HCT116 (cell line): ENCODE measurements at regions not wholly inside any gene's neighbourhood (a gene's known extent, or its start where the extent isn't known, plus 50 kb on each side); places are given as distances from the start of the nearest gene placed in this dataset.

Experiments used
- ATAC-seq: fragments of 200-7000 bp; cut with Tn5 transposase; 2 replicates; pipeline ENCODE4 v1.9.1; 2020; ENCODE audit warnings: mild to moderate bottlenecking, moderate library complexity
- BruUV-seq: library from RNA; stranded (reverse); fragments of 400-500 nt; replicated peaks from 2 replicates; lab custom pipeline; 2021; lab: Mats Ljungman, UMichigan
- CTCF ChIA-PET: fragments of 300-600 bp; sonication (Branson Sonifier 250); formaldehyde crosslinking; loops from one replicate; lab custom pipeline; 2021; ENCODE audit warnings: antibody characterized with exemption; lab: Charles Lee
- POLR2A ChIA-PET: fragments of 300-600, 350-600 bp; sonication (Branson Sonifier 250); formaldehyde crosslinking; loops from one replicate; lab custom pipeline; 2021; ENCODE audit warnings: antibody characterized with exemption; lab: Charles Lee
- RAD21 ChIA-PET, 2 experiments: fragments of 300-600 bp; sonication (Branson Sonifier 250); formaldehyde crosslinking; loops; one replicate each; lab custom pipeline; 2023; ENCODE audit warnings: low total read pairs in 2 of 2; ENCODE audit not compliant: uncharacterized antibody in 2 of 2, unreplicated experiment in 2 of 2, low non-redundant PET in 1 of 2; lab: Charles Lee
- DNase-seq: peaks from one replicate; pipeline ENCODE4 v3.0.0-alpha.2; 2010; ENCODE audit warnings: low read depth, low spot score
- H2AFZ ChIP-seq: fragments of 200-600 bp; shearing (Covaris generic), sonication (generic); 2 replicates; pipeline ENCODE4 v1.6.1; 2017; ENCODE audit warnings: low read depth, mixed run types, mixed read lengths, antibody characterized with exemption, low read length; ENCODE audit not compliant: poor library complexity, severe bottlenecking
- H3K27ac ChIP-seq: 2 replicates; pipeline ENCODE4 v1.5.1; 2012; ENCODE audit warnings: low read depth, low read length
- H3K27me3 ChIP-seq: fragments of 200-600 bp; sonication (generic); 2 replicates; pipeline ENCODE4 v1.6.1; 2016; ENCODE audit warnings: mixed run types, low read length, mixed read lengths; ENCODE audit not compliant: insufficient read depth
- H3K36me3 ChIP-seq, 2 experiments: fragments of 200-500 bp in 1 of 2; fragments of 200-600 bp in 1 of 2; sonication (Bioruptor generic) in 1 of 2; sonication (generic) in 1 of 2; 2 replicates each; pipeline versions ENCODE4 v1.5.1 to v1.6.1; 2014 to 2016; ENCODE audit warnings: low read length in 2 of 2, inconsistent platforms in 1 of 2, mixed read lengths in 1 of 2, mixed run types in 1 of 2; ENCODE audit not compliant: insufficient read depth in 2 of 2, control insufficient read depth in 1 of 2
- H3K4me1 ChIP-seq, 2 experiments: fragments of 200-600 bp in 1 of 2; sonication (generic) in 1 of 2; 2 replicates each; pipeline versions ENCODE4 v1.5.1 to v1.6.1; 2012 to 2017; ENCODE audit warnings: low read length in 2 of 2, inconsistent platforms in 1 of 2, mild to moderate bottlenecking in 1 of 2, mixed read lengths in 1 of 2, mixed run types in 1 of 2, moderate library complexity in 1 of 2; ENCODE audit not compliant: insufficient read depth in 2 of 2, control insufficient read depth in 1 of 2
- H3K4me2 ChIP-seq: fragments of 200-600 bp; sonication (generic); 2 replicates; pipeline ENCODE4 v1.6.1; 2017; ENCODE audit warnings: mixed run types, low read length, mixed read lengths
- H3K4me3 ChIP-seq, 2 experiments: fragments of 200-600 bp in 1 of 2; sonication (generic) in 1 of 2; replicated peaks in 1 of 2; 2 replicates each; pipeline ENCODE4 v1.5.1; 2011 to 2016; ENCODE audit warnings: low read length in 2 of 2, control low read depth in 1 of 2, low read depth in 1 of 2, mild to moderate bottlenecking in 1 of 2, mixed read lengths in 1 of 2, mixed run types in 1 of 2
- H3K79me2 ChIP-seq: fragments of 200-600 bp; sonication (generic); 2 replicates; pipeline ENCODE4 v1.6.1; 2017; ENCODE audit warnings: mild to moderate bottlenecking, mixed run types, low read length, moderate library complexity, mixed read lengths; ENCODE audit not compliant: insufficient read depth
- H3K9ac ChIP-seq: fragments of 200-600 bp; sonication (generic); 2 replicates; pipeline ENCODE4 v1.6.1; 2016; ENCODE audit warnings: low read length, mixed read lengths
- H3K9me2 ChIP-seq: fragments of 200-600 bp; sonication (generic), shearing (Covaris generic); 2 replicates; pipeline ENCODE4 v1.6.1; 2017; ENCODE audit warnings: mixed run types, mild to moderate bottlenecking, moderate library complexity; ENCODE audit not compliant: insufficient read depth
- H3K9me3 ChIP-seq, 2 experiments: fragments of 200-500 bp in 1 of 2; fragments of 200-600 bp in 1 of 2; sonication (Bioruptor generic) in 1 of 2; sonication (generic) in 1 of 2; 2 replicates each; pipeline ENCODE4 v1.6.1; 2014 to 2017; ENCODE audit warnings: low read length in 2 of 2, mixed read lengths in 2 of 2, inconsistent platforms in 1 of 2, low read depth in 1 of 2, mild to moderate bottlenecking in 1 of 2, mixed run types in 1 of 2, moderate library complexity in 1 of 2; ENCODE audit not compliant: control insufficient read depth in 1 of 2, insufficient read depth in 1 of 2
- H4K20me1 ChIP-seq: fragments of 200-600 bp; sonication (generic), shearing (Covaris generic); 2 replicates; pipeline ENCODE4 v1.6.1; 2017; ENCODE audit warnings: mixed run types, mild to moderate bottlenecking, moderate library complexity; ENCODE audit not compliant: insufficient read depth
- CBX3 ChIP-seq: IDR thresholded peaks from 2 replicates; pipeline ENCODE4 v1.6.1; 2012; ENCODE audit warnings: low read depth
- EGR1 ChIP-seq: IDR thresholded peaks from 2 replicates; pipeline ENCODE4 v1.6.1; 2012; ENCODE audit warnings: low read depth
- SIN3A ChIP-seq: IDR thresholded peaks from 2 replicates; pipeline ENCODE4 v1.6.1; 2012; ENCODE audit warnings: low read depth
- SP1 ChIP-seq: IDR thresholded peaks from 2 replicates; pipeline ENCODE4 v1.6.1; 2012; ENCODE audit warnings: low read depth
- TCF7L2 ChIP-seq: IDR thresholded peaks from 2 replicates; pipeline ENCODE4 v1.7.0; 2011; ENCODE audit warnings: borderline replicate concordance, inconsistent platforms; ENCODE audit not compliant: insufficient read depth, insufficient read length; ENCODE audit errors: extremely low read depth
- ZNF274 ChIP-seq: fragments of 200-500 bp; sonication (Bioruptor generic); IDR thresholded peaks from 2 replicates; pipeline ENCODE4 v1.6.1; 2014; ENCODE audit warnings: mild to moderate bottlenecking, low read depth, low read length, inconsistent platforms
- intact Hi-C: fragments of 100-400 bp; cut with micrococcal nuclease; formaldehyde crosslinking; loops from 2 replicates; pipeline ENCODE4 v1.10.0; 2022
- TF ChIP-seq, protein P1 (sequence below), 3 experiments: fragments of 200-600 bp in 1 of 3; sonication (generic) in 1 of 3; IDR thresholded peaks in 2 of 3; conservative IDR thresholded peaks in 1 of 3; 2 replicates each; pipeline ENCODE4 v1.5.1; 2012 to 2017; ENCODE audit warnings: low read depth in 2 of 3, low read length in 2 of 3, antibody characterized with exemption in 1 of 3, borderline replicate concordance in 1 of 3, control low read depth in 1 of 3, mild to moderate bottlenecking in 1 of 3, mixed read lengths in 1 of 3, mixed run types in 1 of 3, moderate library complexity in 1 of 3; ENCODE audit not compliant: insufficient read depth in 1 of 3
- TF ChIP-seq, protein P2 (sequence below): IDR thresholded peaks from 2 replicates; pipeline ENCODE4 v1.6.1; 2012

DNA sequence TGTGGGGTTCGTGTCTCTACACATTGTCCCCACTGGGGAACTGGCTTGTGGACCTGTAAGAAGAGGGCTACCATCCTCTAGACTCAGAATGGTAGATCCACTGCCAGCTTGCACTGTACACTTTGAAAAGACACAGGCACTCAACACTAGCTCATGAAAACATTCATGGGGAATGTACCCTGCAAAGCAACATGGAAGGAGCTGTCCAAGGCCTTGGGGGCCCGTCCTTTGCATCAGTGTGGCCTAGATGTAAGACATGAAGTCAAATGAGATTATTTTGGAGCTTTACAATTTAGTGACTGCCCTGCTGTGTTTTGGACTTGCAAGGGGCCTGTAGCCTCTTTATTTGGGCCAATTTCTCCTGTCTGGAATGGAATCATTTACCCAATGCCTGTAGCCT is 399.0 kb upstream of the PCDH15 start:
- Histone ChIP-seq H3K4me2 (no peak overlapping the region), H3K27me3 (no peaks in the 10 kb centered on the region), H3K9me3 (peaks cover 5 to 15% of the 10 kb centered on the region in 2 experiments; a peak in 2 of 4 replicates), H3K79me2 (no peaks in the 10 kb centered on the region), H3K27ac (no peak overlapping the region), H3K4me3 (no peak overlapping the region), H2AFZ (no peak overlapping the region), H3K36me3 (no peaks in the 10 kb centered on the region), H3K9me2 (no peaks in the 10 kb centered on the region), H3K4me1 (no peaks in the 10 kb centered on the region), H3K9ac (no peak overlapping the region), H4K20me1 (no peaks in the 10 kb centered on the region)
- ChIA-PET RAD21 (no interaction called here), CTCF (no interaction called here), POLR2A (no interaction called here)
- TF ChIP-seq CBX3 (no peak), ZNF274 (no peak), EGR1 (no peak), SP1 (no peak), TCF7L2 (no peak), SIN3A (no peak)
- TF ChIP-seq, protein P1, sequence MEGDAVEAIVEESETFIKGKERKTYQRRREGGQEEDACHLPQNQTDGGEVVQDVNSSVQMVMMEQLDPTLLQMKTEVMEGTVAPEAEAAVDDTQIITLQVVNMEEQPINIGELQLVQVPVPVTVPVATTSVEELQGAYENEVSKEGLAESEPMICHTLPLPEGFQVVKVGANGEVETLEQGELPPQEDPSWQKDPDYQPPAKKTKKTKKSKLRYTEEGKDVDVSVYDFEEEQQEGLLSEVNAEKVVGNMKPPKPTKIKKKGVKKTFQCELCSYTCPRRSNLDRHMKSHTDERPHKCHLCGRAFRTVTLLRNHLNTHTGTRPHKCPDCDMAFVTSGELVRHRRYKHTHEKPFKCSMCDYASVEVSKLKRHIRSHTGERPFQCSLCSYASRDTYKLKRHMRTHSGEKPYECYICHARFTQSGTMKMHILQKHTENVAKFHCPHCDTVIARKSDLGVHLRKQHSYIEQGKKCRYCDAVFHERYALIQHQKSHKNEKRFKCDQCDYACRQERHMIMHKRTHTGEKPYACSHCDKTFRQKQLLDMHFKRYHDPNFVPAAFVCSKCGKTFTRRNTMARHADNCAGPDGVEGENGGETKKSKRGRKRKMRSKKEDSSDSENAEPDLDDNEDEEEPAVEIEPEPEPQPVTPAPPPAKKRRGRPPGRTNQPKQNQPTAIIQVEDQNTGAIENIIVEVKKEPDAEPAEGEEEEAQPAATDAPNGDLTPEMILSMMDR (IDR thresholded peaks at IDR 0.05 in 2 of 3, conservative IDR thresholded peaks at IDR 0.05 in 1 of 3; ENCODE audit: borderline replicate concordance in 1 of 3, insufficient read depth in 1 of 3, low read depth in 2 of 3, low read length in 2 of 3) = no peak
- TF ChIP-seq, protein P2, sequence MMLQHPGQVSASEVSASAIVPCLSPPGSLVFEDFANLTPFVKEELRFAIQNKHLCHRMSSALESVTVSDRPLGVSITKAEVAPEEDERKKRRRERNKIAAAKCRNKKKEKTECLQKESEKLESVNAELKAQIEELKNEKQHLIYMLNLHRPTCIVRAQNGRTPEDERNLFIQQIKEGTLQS = no peak
- no TSS peak for BruUV-seq
- intact Hi-C loops = no loop called here
- no peak for ATAC-seq
- no peak for DNase-seq
